Endothelial cell of umbilical vein (primary cell): ENCODE measurements at regions not wholly inside any gene's neighbourhood (a gene's known extent, or its start where the extent isn't known, plus 50 kb on each side); places are given as distances from the start of the nearest gene placed in this dataset.

Experiments used
- CTCF ChIP-seq, 2 donors: IDR thresholded peaks; 1 replicate in 1 of 2; 2 replicates in 1 of 2; pipeline ENCODE4 v1.5.1; 2011; ENCODE audit warnings: low read length in 2 of 2, mild to moderate bottlenecking in 2 of 2, moderate library complexity in 2 of 2, control low read depth in 1 of 2, inconsistent platforms in 1 of 2, low read depth in 1 of 2; ENCODE audit not compliant: insufficient read depth in 1 of 2; ENCODE audit errors: extremely low read depth in 1 of 2
- EZH2 ChIP-seq: IDR thresholded peaks from 2 replicates; pipeline ENCODE4 v1.6.1; 2012; ENCODE audit warnings: borderline replicate concordance, low read depth, mild to moderate bottlenecking, moderate library complexity, low read length, inconsistent platforms; ENCODE audit not compliant: severe bottlenecking
- POLR2A ChIP-seq: IDR thresholded peaks from 2 replicates; pipeline ENCODE4 v1.6.1; 2012; ENCODE audit warnings: low read depth, mild to moderate bottlenecking, control low read depth, low read length
- POLR2AphosphoS5 ChIP-seq: IDR thresholded peaks from 2 replicates; pipeline ENCODE4 v1.6.1; 2012; ENCODE audit warnings: low read depth, mild to moderate bottlenecking, control low read depth, low read length, moderate library complexity; ENCODE audit not compliant: insufficient read depth

- TF ChIP-seq CTCF (IDR thresholded peaks at IDR 0.05; ENCODE audit: extremely low read depth in 1 of 2, insufficient read depth in 1 of 2, low read depth in 1 of 2, low read length in 2 of 2) = no peak
- TF ChIP-seq POLR2AphosphoS5 = no peak
- no peak for TF ChIP-seq EZH2
- no peak for TF ChIP-seq POLR2A
These were observed 258.6 kb downstream of the CBLN4 start for GRCh38 chr20:55746723-55747122.
